ENCODE measurements at regions not wholly inside any gene's neighbourhood (a gene's known extent, or its start where the extent isn't known, plus 50 kb on each side); places are given as distances from the start of the nearest gene placed in this dataset.
"Not testable (repeated sequence)": the region's sequence is repeated elsewhere in the genome, so short reads cannot be mapped to it uniquely, and the experiment has no call there.

- no peaks in the 10 kb centered on the region for H3K4me1 ChIP-seq (replicated peaks)
- no peak for DNase-seq (ENCODE audit: low read depth in 1 of 2, low spot score in 2 of 2)
- H3K9me3 ChIP-seq (replicated peaks): no peaks in the 10 kb centered on the region
- H3K36me3 ChIP-seq: no peaks in the 10 kb centered on the region
- no peak overlapping the region for H3K27ac ChIP-seq
- no peak overlapping the region for H3K4me3 ChIP-seq
- H3K27me3 ChIP-seq (replicated peaks): no peaks in the 10 kb centered on the region
Measured at GRCh38 chr3:152209060-152209459, 59.7 kb upstream of the MBNL1 start.

DNA sequence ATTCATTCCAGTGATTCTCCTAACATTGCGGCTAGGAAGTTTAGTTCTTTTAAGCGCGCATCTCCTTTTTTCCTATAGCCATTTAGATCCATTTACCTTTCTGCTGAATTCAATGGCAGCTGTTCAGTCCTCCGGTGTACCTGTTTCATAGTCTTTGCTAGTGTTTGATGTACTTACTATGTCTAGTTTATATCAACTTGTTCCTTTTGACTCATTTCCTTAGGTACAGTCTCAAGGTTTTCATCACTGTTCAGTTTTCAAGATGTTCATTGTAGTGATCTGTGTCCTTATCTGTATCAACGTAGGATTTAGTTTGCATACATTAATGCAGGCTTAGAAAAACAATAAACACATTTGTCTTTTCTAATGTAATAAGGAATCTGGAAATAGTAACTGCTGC, 59.0 kb upstream of the MBNL1 start:
- no peaks in the 10 kb centered on the region for H3K9me3 ChIP-seq (replicated peaks)
- H3K27me3 ChIP-seq (replicated peaks): no peaks in the 10 kb centered on the region
- H3K36me3 ChIP-seq: no peaks in the 10 kb centered on the region
- no peak overlapping the region for H3K27ac ChIP-seq
- no peak overlapping the region for H3K4me3 ChIP-seq
- no peaks in the 10 kb centered on the region for H3K4me1 ChIP-seq (replicated peaks)
- no peak for DNase-seq (ENCODE audit: low read depth in 1 of 2, low spot score in 2 of 2)

- H3K27me3 ChIP-seq (replicated peaks): no peaks in the 10 kb centered on the region
- H3K4me3 ChIP-seq: no peak overlapping the region
- H3K4me1 ChIP-seq (replicated peaks): no peaks in the 10 kb centered on the region
- no peaks in the 10 kb centered on the region for H3K36me3 ChIP-seq
- H3K9me3 ChIP-seq (replicated peaks): no peaks in the 10 kb centered on the region
- no peak overlapping the region for H3K27ac ChIP-seq
- no peak for DNase-seq (ENCODE audit: low read depth in 1 of 2, low spot score in 2 of 2)
Measured at GRCh38 chr3:152210697-152211096, 58.0 kb upstream of the MBNL1 start.

DNA sequence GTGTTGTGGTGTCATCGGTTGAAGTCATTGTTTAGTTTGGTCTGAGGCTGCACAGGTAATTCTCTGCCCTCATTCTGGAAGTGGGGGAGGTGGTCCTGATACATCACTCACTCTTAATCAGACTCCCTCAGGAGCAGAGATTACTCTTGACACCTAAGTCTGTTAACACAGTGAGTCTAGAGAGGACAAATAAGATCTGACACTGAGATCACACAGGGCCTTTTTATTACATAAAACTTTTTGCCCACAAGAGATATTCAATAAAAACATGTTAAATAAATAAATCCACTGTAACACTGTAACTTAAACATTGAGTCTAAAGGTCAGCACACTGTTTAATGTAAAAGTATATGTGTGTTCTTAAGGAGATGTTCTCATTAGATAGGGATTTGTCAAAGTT, 57.1 kb upstream of the MBNL1 start:
- no peak for DNase-seq (ENCODE audit: low read depth in 1 of 2, low spot score in 2 of 2)
- H3K27ac ChIP-seq: no peak overlapping the region
- no peaks in the 10 kb centered on the region for H3K4me1 ChIP-seq (replicated peaks)
- no peaks in the 10 kb centered on the region for H3K27me3 ChIP-seq (replicated peaks)
- no peaks in the 10 kb centered on the region for H3K9me3 ChIP-seq (replicated peaks)
- no peak overlapping the region for H3K4me3 ChIP-seq
- H3K36me3 ChIP-seq: no peaks in the 10 kb centered on the region

- Histone ChIP-seq H3K27ac (no peak overlapping the region), H3K27me3 (replicated peaks) (no peaks in the 10 kb centered on the region), H3K9me3 (replicated peaks) (no peaks in the 10 kb centered on the region), H3K4me1 (replicated peaks) (no peaks in the 10 kb centered on the region), H3K36me3 (no peaks in the 10 kb centered on the region), H3K4me3 (no peak overlapping the region)
- DNase-seq (ENCODE audit: low read depth in 1 of 2, low spot score in 2 of 2): no peak
Measured at GRCh38 chr3:152213203-152213602, 55.5 kb upstream of the MBNL1 start.

DNA sequence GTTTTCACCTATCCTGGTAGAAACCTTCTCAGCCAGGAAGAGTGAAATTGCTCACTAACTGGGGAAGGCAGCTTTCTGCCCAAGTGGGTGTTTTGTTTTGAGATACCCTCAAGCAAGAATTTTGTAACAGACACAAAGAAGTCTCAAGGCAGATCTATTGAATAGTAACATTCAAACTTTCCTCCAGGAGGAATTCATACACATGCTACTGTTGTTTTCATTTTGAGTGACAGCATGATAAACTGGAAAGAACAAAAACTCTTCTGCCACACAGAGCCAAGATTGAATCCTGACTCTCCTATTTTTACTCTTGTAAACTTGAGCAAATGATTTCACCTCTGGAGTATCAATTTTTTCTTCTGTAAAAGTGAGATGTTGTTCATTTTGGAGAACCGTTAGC, 54.8 kb upstream of the MBNL1 start:
- no peaks in the 10 kb centered on the region for H3K9me3 ChIP-seq (replicated peaks)
- H3K27ac ChIP-seq: no peak overlapping the region
- no peak for DNase-seq (ENCODE audit: low read depth in 1 of 2, low spot score in 2 of 2)
- H3K4me3 ChIP-seq: no peak overlapping the region
- no peaks in the 10 kb centered on the region for H3K27me3 ChIP-seq (replicated peaks)
- no peaks in the 10 kb centered on the region for H3K36me3 ChIP-seq
- no peaks in the 10 kb centered on the region for H3K4me1 ChIP-seq (replicated peaks)

DNA sequence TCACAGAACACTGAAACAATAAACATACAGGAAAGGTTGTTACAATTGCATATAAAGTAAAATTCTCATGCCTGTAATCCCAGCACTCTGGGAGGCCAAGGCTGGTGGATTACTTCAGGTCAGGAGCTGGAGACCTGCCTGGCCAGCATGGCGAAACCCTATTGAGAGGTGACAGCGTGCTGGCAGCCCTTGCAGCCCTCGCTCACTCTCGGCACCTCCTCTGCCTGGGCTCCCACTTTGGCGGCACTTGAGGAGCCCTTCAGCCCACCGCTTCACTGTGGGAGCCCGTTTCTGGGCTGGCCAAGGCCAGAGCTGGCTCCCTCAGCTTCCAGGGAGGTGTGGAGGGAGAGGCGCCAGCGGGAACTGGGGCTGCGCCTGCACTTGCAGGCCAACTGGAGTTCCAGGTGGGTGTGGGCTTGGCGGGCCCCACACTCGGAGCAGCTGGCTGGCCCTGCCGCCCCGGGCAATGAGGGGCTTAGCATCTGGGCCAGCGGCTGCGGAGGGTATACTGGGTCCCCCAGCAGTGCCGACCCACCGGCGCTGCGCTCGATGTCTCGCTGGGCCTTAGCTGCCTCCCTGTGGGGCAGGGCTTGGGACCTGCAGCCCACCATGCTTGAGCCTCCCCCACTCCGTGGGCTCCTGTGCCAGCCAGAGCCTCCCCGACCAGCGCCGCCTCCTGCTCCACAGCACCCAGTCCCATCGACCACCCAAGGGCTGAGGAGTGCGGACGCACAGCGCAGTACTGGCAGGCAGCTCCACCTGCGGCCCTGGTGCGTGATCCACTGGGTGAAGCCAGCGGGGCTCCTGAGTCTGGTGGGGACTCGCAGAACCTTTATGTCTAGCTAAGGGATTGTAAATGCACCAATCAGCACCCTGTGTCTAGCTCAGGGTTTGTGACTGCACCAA, 51.5 kb upstream of the MBNL1 start:
- not testable (repeated sequence) for H3K9me3 ChIP-seq (replicated peaks); H3K4me3 ChIP-seq; H3K4me1 ChIP-seq (replicated peaks); DNase-seq (ENCODE audit: low read depth in 1 of 2, low spot score in 2 of 2); H3K27ac ChIP-seq; H3K36me3 ChIP-seq; H3K27me3 ChIP-seq (replicated peaks)

GRCh38 chr3:152218602-152219001, 50.1 kb upstream of the MBNL1 start:
- Histone ChIP-seq H3K9me3 (replicated peaks) (no peaks in the 10 kb centered on the region), H3K27ac (no peak overlapping the region), H3K36me3 (no peaks in the 10 kb centered on the region), H3K4me1 (replicated peaks) (peaks cover 3% of the 10 kb centered on the region; the same call in 1 of the 2 replicates), H3K4me3 (no peak overlapping the region), H3K27me3 (replicated peaks) (0 out of 2 replicates have a peak, but pooled peaks cover 2% of the 10 kb centered on the region)
- no peak for DNase-seq (ENCODE audit: low read depth in 1 of 2, low spot score in 2 of 2)
